ENCODE measurements at regions not wholly inside any gene's neighbourhood (a gene's known extent, or its start where the extent isn't known, plus 50 kb on each side); places are given as distances from the start of the nearest gene placed in this dataset.

GRCh38 chr3:153649286-153649839 is 471.8 kb upstream of the ARHGEF26 start:
- no peak overlapping the region for H3K27ac ChIP-seq (ENCODE audit: low read depth in 1 of 2, low read length in 2 of 2)
- H3K27me3 ChIP-seq (ENCODE audit: control insufficient read depth in 2 of 2, insufficient read depth in 2 of 2, low read length in 2 of 2) = no peaks in the 10 kb centered on the region
- H3K4me2 ChIP-seq (replicated peaks; ENCODE audit: extremely low read depth, low read length, poor library complexity, severe bottlenecking) = no peak overlapping the region
- Mint-ChIP-seq H3K36me3 (no peaks in the 10 kb centered on the region), H3K4me1 (no peaks in the 10 kb centered on the region), H3K4me3 (no peak overlapping the region), H3K27me3 (ENCODE audit: low read depth in 3 of 3) (peaks cover 0 to 2% (median 2%) of the 10 kb centered on the region in 3 donors), H3K9me3 (peaks cover 0 to 11% (median 0%) of the 10 kb centered on the region in 7 donors), H3K27ac (no peak overlapping the region)
- no peak overlapping the region for H2AFZ ChIP-seq (ENCODE audit: insufficient read depth, low read depth, low read length, poor library complexity, severe bottlenecking)
- no peak for DNase-seq
- TF ChIP-seq CTCF (IDR thresholded peaks at IDR 0.05) = no peak
- no peak overlapping the region for H3K4me3 ChIP-seq (replicated peaks in 1 of 3; ENCODE audit: low read depth in 2 of 3, low read length in 3 of 3)
- no peaks in the 10 kb centered on the region for H3K9me3 ChIP-seq (replicated peaks in 1 of 2; ENCODE audit: control insufficient read depth in 1 of 2, insufficient read depth in 1 of 2, low read length in 2 of 2)
- H3K79me2 ChIP-seq (ENCODE audit: insufficient read depth, low read length) = no peaks in the 10 kb centered on the region
- no peaks in the 10 kb centered on the region for H4K20me1 ChIP-seq (ENCODE audit: insufficient read depth, low read length)
- WGBS (ENCODE audit: insufficient coverage) = no CpG with 5 or more reads among the region's 2 CpGs
- intact Hi-C loops (cut with micrococcal nuclease) = no loop called here
- H3K36me3 ChIP-seq (replicated peaks in 1 of 2; ENCODE audit: control insufficient read depth in 1 of 2, insufficient read depth in 2 of 2, low read length in 2 of 2) = no peaks in the 10 kb centered on the region
- H3K9ac ChIP-seq (ENCODE audit: insufficient read depth, low read length, poor library complexity, severe bottlenecking) = no peak overlapping the region
- H3K4me1 ChIP-seq (ENCODE audit: control insufficient read depth in 1 of 2, insufficient read depth in 2 of 2, low read length in 2 of 2) = no peaks in the 10 kb centered on the region

- no peak overlapping the region for H3K9ac ChIP-seq (ENCODE audit: insufficient read depth, low read length, poor library complexity, severe bottlenecking)
- Mint-ChIP-seq H3K4me3 (no peak overlapping the region), H3K4me1 (no peaks in the 10 kb centered on the region), H3K27me3 (ENCODE audit: low read depth in 3 of 3) (peaks cover 2% of the 10 kb centered on the region in 3 donors), H3K9me3 (peaks cover 0 to 8% (median 0%) of the 10 kb centered on the region in 7 donors), H3K36me3 (no peaks in the 10 kb centered on the region), H3K27ac (no peak overlapping the region)
- no peak for TF ChIP-seq CTCF (IDR thresholded peaks at IDR 0.05)
- no peak overlapping the region for H2AFZ ChIP-seq (ENCODE audit: insufficient read depth, low read depth, low read length, poor library complexity, severe bottlenecking)
- H4K20me1 ChIP-seq (ENCODE audit: insufficient read depth, low read length) = no peaks in the 10 kb centered on the region
- H3K36me3 ChIP-seq (replicated peaks in 1 of 2; ENCODE audit: control insufficient read depth in 1 of 2, insufficient read depth in 2 of 2, low read length in 2 of 2) = no peaks in the 10 kb centered on the region
- DNase-seq = no peak
- H3K27me3 ChIP-seq (ENCODE audit: control insufficient read depth in 2 of 2, insufficient read depth in 2 of 2, low read length in 2 of 2) = no peaks in the 10 kb centered on the region
- no peak overlapping the region for H3K4me3 ChIP-seq (replicated peaks in 1 of 3; ENCODE audit: low read depth in 2 of 3, low read length in 3 of 3)
- no peaks in the 10 kb centered on the region for H3K79me2 ChIP-seq (ENCODE audit: insufficient read depth, low read length)
- H3K9me3 ChIP-seq (replicated peaks in 1 of 2; ENCODE audit: control insufficient read depth in 1 of 2, insufficient read depth in 1 of 2, low read length in 2 of 2) = no peaks in the 10 kb centered on the region
- H3K4me1 ChIP-seq (ENCODE audit: control insufficient read depth in 1 of 2, insufficient read depth in 2 of 2, low read length in 2 of 2) = no peaks in the 10 kb centered on the region
- no peak overlapping the region for H3K4me2 ChIP-seq (replicated peaks; ENCODE audit: extremely low read depth, low read length, poor library complexity, severe bottlenecking)
- intact Hi-C loops (cut with micrococcal nuclease) = no loop called here
- no peak overlapping the region for H3K27ac ChIP-seq (ENCODE audit: low read depth in 1 of 2, low read length in 2 of 2)
Observed at GRCh38 chr3:153652076-153652475, 469.1 kb upstream of the ARHGEF26 start.

All from CD14-positive monocyte (primary cell).